C4-2B (cell line): ENCODE measurements at regions not wholly inside any gene's neighbourhood (a gene's known extent, or its start where the extent isn't known, plus 50 kb on each side); places are given as distances from the start of the nearest gene placed in this dataset.

Experiments
- CTCF ChIP-seq: fragments of 450-650 bp; conservative IDR thresholded peaks from 2 replicates; pipeline ENCODE4 v1.5.1; 2017; ENCODE audit warnings: mild to moderate bottlenecking
- ZFX ChIP-seq: fragments of 450-650 bp; IDR thresholded peaks from 2 replicates; pipeline ENCODE4 v1.6.1; 2017

GRCh38 chr2:136399667-136400289, 281.8 kb upstream of the CXCR4 start:
- TF ChIP-seq CTCF, result no peak
- no peak for TF ChIP-seq ZFX
